Breast epithelium (tissue), 3 donors: ENCODE measurements at regions not wholly inside any gene's neighbourhood (a gene's known extent, or its start where the extent isn't known, plus 50 kb on each side); places are given as distances from the start of the nearest gene placed in this dataset.

Experiments used
- POLR2AphosphoS5 ChIP-seq, 3 donors: sonication (generic); formaldehyde crosslinking; IDR thresholded peaks; one replicate each; pipeline ENCODE4 v1.6.1; 2017; ENCODE audit warnings: antibody characterized with exemption in 3 of 3
- TF ChIP-seq, protein P1 (sequence below), 3 donors: fragments of 450-650 bp; IDR thresholded peaks; one replicate each; pipeline ENCODE4 v1.5.1; 2016 to 2017; ENCODE audit warnings: antibody characterized with exemption in 3 of 3, mild to moderate bottlenecking in 3 of 3, moderate library complexity in 3 of 3

GRCh38 chrX:25663701-25664100, 474.4 kb upstream of the MAGEB18 start:
- TF ChIP-seq, protein P1, sequence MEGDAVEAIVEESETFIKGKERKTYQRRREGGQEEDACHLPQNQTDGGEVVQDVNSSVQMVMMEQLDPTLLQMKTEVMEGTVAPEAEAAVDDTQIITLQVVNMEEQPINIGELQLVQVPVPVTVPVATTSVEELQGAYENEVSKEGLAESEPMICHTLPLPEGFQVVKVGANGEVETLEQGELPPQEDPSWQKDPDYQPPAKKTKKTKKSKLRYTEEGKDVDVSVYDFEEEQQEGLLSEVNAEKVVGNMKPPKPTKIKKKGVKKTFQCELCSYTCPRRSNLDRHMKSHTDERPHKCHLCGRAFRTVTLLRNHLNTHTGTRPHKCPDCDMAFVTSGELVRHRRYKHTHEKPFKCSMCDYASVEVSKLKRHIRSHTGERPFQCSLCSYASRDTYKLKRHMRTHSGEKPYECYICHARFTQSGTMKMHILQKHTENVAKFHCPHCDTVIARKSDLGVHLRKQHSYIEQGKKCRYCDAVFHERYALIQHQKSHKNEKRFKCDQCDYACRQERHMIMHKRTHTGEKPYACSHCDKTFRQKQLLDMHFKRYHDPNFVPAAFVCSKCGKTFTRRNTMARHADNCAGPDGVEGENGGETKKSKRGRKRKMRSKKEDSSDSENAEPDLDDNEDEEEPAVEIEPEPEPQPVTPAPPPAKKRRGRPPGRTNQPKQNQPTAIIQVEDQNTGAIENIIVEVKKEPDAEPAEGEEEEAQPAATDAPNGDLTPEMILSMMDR (IDR thresholded peaks at IDR 0.05), result no peak
- no peak for TF ChIP-seq POLR2AphosphoS5 (IDR thresholded peaks at IDR 0.05)
